ENCODE measurements at regions not wholly inside any gene's neighbourhood (a gene's known extent, or its start where the extent isn't known, plus 50 kb on each side); places are given as distances from the start of the nearest gene placed in this dataset.

DNA sequence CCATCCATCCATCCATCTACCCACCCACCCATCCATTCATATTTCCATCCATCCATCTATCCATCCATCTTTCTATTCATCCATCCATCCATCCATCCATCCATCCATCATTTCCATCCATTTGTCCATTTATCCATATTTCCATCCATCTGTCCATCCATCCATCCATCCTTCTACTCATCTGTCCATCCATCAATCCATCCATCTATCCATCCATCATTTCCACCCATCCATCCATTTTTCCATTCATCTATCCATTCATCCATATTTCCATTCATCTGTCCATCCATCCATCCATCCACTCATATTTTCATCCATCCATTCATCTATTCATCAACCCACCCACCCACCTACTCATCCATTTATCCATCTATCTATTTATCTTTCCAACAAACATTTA lies 229.6 kb downstream of the TEX29 start:
- no peak for TF ChIP-seq Cebpa-rat (IDR thresholded peaks at IDR 0.05)
- no peaks in the 10 kb centered on the region for H4K20me1 ChIP-seq
- H3K4me3 ChIP-seq: no peak overlapping the region
- H3K4me1 ChIP-seq: peaks cover 23% of the 10 kb centered on the region
- peak overlapping the region; percentile 58 for H3K4me2 ChIP-seq
- H3K27ac ChIP-seq: no peak overlapping the region
- H3K9me3 ChIP-seq: peaks cover 14% of the 10 kb centered on the region
- H3K27me3 ChIP-seq: no peaks in the 10 kb centered on the region
- H3K9ac ChIP-seq: no peak overlapping the region
- no peaks in the 10 kb centered on the region for H3K36me3 ChIP-seq

DNA sequence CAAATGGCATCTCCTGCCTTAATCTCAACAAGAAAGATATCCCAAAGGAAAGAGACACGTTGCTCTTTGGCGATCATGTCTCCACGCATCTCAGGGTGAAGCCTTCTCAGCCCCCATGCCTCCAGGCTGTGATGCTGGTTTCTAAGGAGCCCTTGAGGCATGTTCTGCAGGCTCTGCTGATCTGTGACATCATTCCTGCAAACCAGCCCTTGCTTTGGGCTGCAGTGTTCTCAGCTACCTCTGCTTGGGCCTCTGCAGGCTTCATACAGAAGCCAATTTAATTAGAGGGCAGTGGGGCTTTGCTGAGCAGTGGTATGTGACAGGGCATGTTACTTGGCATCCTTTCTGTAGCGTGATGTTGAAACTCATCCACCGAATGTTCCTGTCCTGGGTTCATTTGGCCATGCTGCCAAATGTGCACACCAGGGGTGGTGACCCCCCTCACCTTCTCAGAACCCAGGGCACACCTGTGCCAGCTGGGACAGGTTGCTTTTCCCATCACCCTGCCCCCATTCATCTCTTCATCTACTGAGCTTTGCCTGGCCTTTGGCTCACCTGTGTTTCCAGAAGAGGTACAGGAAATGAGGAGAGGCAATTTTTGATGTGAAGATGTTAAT lies 230.9 kb downstream of the TEX29 start:
- H3K27ac ChIP-seq: no peak overlapping the region
- peaks cover 27% of the 10 kb centered on the region for H3K4me1 ChIP-seq
- no peak overlapping the region for H3K4me3 ChIP-seq
- H3K9ac ChIP-seq: no peak overlapping the region
- H4K20me1 ChIP-seq: no peaks in the 10 kb centered on the region
- no peaks in the 10 kb centered on the region for H3K27me3 ChIP-seq
- H3K9me3 ChIP-seq: peaks cover 2% of the 10 kb centered on the region; the same call in 1 of the 2 replicates
- TF ChIP-seq Cebpa-rat (IDR thresholded peaks at IDR 0.05): no peak
- H3K4me2 ChIP-seq: peak overlapping the region; percentile 58
- no peaks in the 10 kb centered on the region for H3K36me3 ChIP-seq

DNA sequence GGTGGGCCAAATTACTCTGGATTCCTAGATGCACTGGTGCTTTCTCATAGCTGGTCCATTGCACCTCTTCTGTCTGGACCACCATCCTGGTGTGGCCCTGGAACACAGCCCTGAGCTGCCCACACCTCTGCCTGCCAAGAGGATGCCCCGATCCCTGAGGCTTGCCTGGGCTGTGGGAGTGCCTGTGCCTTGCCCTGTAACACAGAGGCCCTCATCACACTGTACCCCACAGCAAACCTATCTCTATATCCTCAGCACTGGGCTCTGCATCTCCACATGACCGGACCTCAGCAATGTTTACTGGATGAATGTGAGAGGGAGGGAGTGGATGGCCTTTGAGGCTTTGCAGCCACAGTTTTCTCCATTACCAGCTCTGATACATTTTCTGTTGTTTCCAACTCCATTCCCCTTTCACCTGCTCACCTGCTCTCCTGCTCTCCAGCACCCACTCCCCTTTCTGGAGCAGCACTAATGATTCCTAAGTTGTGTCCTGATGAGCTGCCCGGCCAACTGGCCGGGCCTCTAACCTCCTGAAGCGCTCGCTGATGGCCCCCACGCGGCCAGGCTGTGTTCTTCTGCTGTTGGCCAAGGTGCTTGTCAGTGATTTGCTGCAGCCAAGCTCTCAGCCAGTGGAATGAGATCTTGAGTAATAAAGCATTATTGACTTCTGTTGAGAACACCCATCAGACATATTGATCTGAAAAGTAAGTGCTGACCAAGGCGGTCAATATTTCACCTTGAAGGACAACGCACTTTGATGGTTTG lies 232.6 kb downstream of the TEX29 start:
- Histone ChIP-seq H3K4me3 (no peak overlapping the region), H3K9me3 (no peaks in the 10 kb centered on the region), H3K27ac (no peak overlapping the region), H3K4me2 (no peak overlapping the region), H3K9ac (no peak overlapping the region), H4K20me1 (no peaks in the 10 kb centered on the region), H3K27me3 (no peaks in the 10 kb centered on the region), H3K36me3 (no peaks in the 10 kb centered on the region), H3K4me1 (peaks cover 33% of the 10 kb centered on the region)
- TF ChIP-seq Cebpa-rat (IDR thresholded peaks at IDR 0.05): no peak

DNA sequence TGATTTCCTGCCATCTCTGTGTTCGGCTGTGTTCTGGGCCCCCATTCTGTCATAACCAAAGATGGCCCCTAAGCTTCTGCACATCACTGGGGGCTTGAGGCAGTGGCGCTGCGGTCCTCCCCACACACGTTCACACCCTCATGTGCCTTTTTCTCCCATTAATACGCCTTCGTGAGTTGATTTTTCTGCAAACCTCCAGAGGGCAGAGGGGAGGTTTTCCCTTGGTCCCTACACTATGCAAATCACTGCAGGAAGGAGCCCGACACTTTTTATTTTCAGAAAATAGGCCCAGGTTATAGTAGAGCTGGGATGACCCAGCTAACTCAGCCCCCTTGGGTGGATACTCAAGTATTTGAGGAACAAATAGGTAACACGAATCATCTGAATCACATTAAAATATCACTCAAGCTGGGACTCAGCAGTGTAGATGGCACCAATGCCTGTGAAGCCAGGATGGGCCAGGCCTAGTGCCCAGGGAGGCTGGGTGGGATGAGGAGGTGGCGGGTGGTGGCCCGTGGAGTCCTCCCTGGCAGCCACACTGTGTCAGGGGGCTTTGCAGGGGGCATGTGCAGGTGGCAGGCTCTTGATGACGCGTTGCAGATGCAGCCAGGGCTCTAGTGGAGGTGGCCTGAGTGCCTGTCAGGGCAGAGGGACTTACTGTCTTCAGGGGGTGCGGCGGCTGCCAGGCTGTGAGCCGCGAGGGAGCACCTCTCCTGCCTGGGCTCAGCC lies 234.3 kb downstream of the TEX29 start:
- H3K4me3 ChIP-seq: no peak overlapping the region
- H3K27me3 ChIP-seq: no peaks in the 10 kb centered on the region
- no peaks in the 10 kb centered on the region for H3K9me3 ChIP-seq
- TF ChIP-seq Cebpa-rat (IDR thresholded peaks at IDR 0.05): no peak
- peaks cover 49% of the 10 kb centered on the region for H3K4me1 ChIP-seq
- H3K36me3 ChIP-seq: no peaks in the 10 kb centered on the region
- H3K27ac ChIP-seq: no peak overlapping the region
- H3K9ac ChIP-seq: no peak overlapping the region
- no peaks in the 10 kb centered on the region for H4K20me1 ChIP-seq
- H3K4me2 ChIP-seq: peak overlapping the region; percentile 14; the same call in 1 of the 2 replicates

DNA sequence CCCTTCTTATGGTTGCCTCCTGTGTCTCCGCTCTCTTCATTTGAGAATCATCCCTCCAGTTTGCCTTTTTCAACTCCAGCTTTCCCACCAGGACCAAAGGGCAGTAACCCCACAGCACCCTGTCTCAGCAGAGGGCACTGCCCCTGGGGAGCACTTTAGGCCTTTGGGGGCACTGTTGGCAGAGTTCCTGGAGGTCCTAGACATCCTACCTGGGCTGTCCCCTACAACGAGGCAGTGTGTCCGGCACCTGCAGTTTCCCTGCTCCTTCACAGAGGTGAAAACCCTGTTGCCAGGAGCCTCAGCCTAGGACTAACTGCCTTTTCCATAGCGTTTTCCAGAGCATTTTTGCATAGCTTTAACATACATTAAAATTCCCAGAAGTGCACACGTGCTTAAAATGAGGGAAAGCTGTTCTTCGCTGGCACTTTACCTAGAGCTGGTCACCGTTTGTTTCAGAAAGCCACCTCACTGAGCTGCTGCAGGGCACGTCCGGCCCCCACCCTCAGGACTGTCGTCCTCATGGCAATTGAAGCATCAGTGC lies 234.9 kb downstream of the TEX29 start:
- no peaks in the 10 kb centered on the region for H3K27me3 ChIP-seq
- no peaks in the 10 kb centered on the region for H4K20me1 ChIP-seq
- H3K4me1 ChIP-seq: peaks cover 54% of the 10 kb centered on the region
- H3K27ac ChIP-seq: no peak overlapping the region
- no peak overlapping the region for H3K9ac ChIP-seq
- TF ChIP-seq Cebpa-rat (IDR thresholded peaks at IDR 0.05): no peak
- H3K4me3 ChIP-seq: no peak overlapping the region
- 0 out of 2 replicates have a peak overlapping the region, but pooled peaks have one; percentile 14 for H3K4me2 ChIP-seq
- H3K9me3 ChIP-seq: no peaks in the 10 kb centered on the region
- H3K36me3 ChIP-seq: no peaks in the 10 kb centered on the region

DNA sequence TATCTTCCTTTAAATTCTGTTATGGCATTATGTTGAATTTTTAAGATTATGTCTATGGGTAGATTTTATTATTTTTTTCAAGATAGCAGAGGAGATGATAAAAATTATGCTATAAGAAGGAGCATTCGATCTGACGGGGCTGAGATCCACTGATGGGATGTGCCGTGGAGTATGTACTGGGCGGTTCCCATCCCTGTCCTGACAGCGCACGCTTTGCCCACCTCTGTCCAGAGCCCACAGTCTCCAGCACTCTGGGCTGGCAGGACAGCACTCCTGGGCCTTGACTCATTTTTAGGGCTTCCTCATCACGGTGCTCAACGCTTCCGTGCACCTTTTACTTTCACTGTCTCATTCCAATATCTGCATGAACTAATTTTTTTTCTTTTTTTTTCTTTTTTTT lies 235.5 kb downstream of the TEX29 start:
- Histone ChIP-seq H3K27me3 (no peaks in the 10 kb centered on the region), H4K20me1 (no peaks in the 10 kb centered on the region), H3K9me3 (no peaks in the 10 kb centered on the region), H3K36me3 (no peaks in the 10 kb centered on the region), H3K9ac (no peak overlapping the region), H3K4me3 (no peak overlapping the region), H3K4me2 (no peak overlapping the region), H3K4me1 (peaks cover 54% of the 10 kb centered on the region), H3K27ac (no peak overlapping the region)
- TF ChIP-seq Cebpa-rat (IDR thresholded peaks at IDR 0.05): no peak

DNA sequence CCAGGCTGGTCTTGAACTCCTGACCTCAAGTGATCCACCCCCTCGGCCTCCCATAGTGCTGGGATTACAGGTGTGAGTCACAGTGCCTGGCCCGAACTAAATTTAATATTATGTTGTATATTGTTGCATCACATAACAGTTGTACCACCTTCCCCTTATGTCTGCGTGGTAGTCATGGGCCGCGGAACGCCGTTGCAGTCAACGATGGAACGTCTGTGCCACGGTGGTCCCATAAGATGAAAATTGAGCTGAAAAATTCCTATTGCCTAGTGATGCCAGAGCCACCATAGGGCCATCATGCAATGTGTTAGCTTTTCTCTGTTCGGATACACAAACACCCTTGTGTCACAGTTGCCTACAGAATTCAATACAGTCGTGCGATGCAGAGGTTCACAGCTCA lies 236.1 kb downstream of the TEX29 start:
- peaks cover 54% of the 10 kb centered on the region for H3K4me1 ChIP-seq
- H3K9me3 ChIP-seq: no peaks in the 10 kb centered on the region
- H3K4me2 ChIP-seq: no peak overlapping the region

DNA sequence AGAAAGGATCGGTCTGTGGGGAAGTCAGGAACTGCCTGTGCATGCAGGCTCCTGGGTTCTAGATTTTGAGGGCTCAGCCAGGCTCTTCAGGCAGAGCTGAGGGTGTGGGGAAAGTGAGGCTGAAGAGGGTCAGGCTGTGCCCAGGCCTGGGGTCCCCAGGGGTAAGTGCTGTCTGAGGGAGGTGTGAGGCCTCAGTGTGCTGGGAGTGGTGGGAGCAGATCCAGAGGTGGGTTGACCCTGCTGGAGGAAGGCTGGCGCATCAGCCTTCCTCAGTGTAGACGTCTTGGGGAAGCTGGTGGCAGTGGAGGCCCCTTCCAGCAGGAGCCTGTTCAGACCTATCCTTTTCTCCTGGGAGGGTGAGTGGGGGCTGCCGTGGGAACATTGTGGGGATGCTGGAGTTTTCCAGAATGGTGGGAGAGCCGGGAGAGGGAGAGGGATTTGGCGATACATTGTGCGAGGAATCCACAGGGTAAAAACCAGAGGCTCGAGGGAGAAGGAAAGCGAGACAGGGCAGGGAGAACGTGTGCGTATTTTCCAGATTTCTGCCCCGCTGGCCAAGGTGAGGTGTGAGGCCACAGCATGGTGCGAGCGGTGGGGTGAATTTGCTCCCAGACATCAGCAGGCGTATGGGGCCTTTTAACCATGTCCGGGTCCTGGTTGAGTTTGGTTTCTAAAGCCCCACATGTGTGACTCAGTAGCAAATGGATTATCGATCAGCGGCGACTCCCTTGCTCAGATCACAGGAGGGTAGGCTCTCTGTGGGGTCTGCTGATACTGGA lies 237.7 kb downstream of the TEX29 start:
- Histone ChIP-seq H3K9me3 (no peaks in the 10 kb centered on the region), H3K36me3 (no peaks in the 10 kb centered on the region), H3K9ac (no peak overlapping the region), H3K4me3 (no peak overlapping the region), H3K27me3 (no peaks in the 10 kb centered on the region), H3K4me1 (peaks cover 67% of the 10 kb centered on the region), H4K20me1 (no peaks in the 10 kb centered on the region), H3K4me2 (peak overlapping the region; percentile 87), H3K27ac (peak overlapping the region; percentile 5; the same call in 1 of the 2 replicates)
- TF ChIP-seq Cebpa-rat (IDR thresholded peaks at IDR 0.05): no peak

More for the DNA sequence above, 236.1 kb downstream of the TEX29 start:
- no peak overlapping the region for H3K27ac ChIP-seq
- no peak overlapping the region for H3K9ac ChIP-seq
- no peaks in the 10 kb centered on the region for H3K36me3 ChIP-seq
- no peak overlapping the region for H3K4me3 ChIP-seq
- no peaks in the 10 kb centered on the region for H3K27me3 ChIP-seq
- TF ChIP-seq Cebpa-rat (IDR thresholded peaks at IDR 0.05): no peak
- H4K20me1 ChIP-seq: no peaks in the 10 kb centered on the region

DNA sequence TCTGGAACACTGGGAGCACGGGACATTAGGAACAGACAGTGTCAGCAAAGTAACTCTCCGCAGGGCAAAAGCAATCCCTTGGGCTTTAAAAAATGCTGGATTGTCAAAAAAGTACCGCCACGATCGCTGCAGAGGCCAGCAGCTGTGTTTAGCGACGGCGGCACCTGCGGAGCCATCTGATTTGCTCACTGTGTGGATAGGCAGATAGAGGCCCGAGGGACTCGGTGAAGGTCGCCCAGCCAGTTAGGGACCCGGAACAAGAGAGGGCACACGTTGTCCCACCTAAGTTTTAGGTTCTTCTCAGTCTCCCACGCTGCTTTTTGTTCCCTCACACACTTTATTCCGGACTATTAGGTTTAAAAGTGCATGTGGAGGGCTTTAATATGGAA lies 238.3 kb downstream of the TEX29 start:
- H3K27ac ChIP-seq: no peak overlapping the region
- no peaks in the 10 kb centered on the region for H3K36me3 ChIP-seq
- H3K4me2 ChIP-seq: peak overlapping the region; percentile 87

More for the DNA sequence above, 238.3 kb downstream of the TEX29 start:
- H3K4me3 ChIP-seq: no peak overlapping the region
- no peak for TF ChIP-seq Cebpa-rat (IDR thresholded peaks at IDR 0.05)
- H4K20me1 ChIP-seq: no peaks in the 10 kb centered on the region
- H3K4me1 ChIP-seq: peaks cover 69% of the 10 kb centered on the region
- H3K27me3 ChIP-seq: no peaks in the 10 kb centered on the region
- no peak overlapping the region for H3K9ac ChIP-seq
- no peaks in the 10 kb centered on the region for H3K9me3 ChIP-seq
